ENCODE measurements at regions not wholly inside any gene's neighbourhood (a gene's known extent, or its start where the extent isn't known, plus 50 kb on each side); places are given as distances from the start of the nearest gene placed in this dataset.

- no peak for DNase-seq (ENCODE audit: low read depth)
These were observed 147.9 kb downstream of the IMPG2 start for GRCh38 chr3:101172516-101172915.

- no peak for DNase-seq (ENCODE audit: low read depth)
These were observed 148.6 kb downstream of the IMPG2 start for GRCh38 chr3:101171681-101172191.

GRCh38 chr3:101170806-101171558 is 149.4 kb downstream of the IMPG2 start:
- no peak for DNase-seq (ENCODE audit: low read depth)

GRCh38 chr3:101170062-101170771 is 150.2 kb downstream of the IMPG2 start:
- DNase-seq (ENCODE audit: low read depth) = no peak

- no peak for DNase-seq (ENCODE audit: low read depth)
These were observed 150.9 kb downstream of the IMPG2 start for GRCh38 chr3:101169516-101169915.

GRCh38 chr3:101167376-101167775 is 153.0 kb downstream of the IMPG2 start:
- no peak for DNase-seq (ENCODE audit: low read depth)

- no peak for DNase-seq (ENCODE audit: low read depth)
These were observed 154.2 kb downstream of the IMPG2 start for GRCh38 chr3:101166150-101166549.

- no peak for DNase-seq (ENCODE audit: low read depth)
These were observed 156.8 kb downstream of the IMPG2 start for GRCh38 chr3:101163554-101163953.

GRCh38 chr3:101159478-101159877 is 160.9 kb downstream of the IMPG2 start:
- no peak for DNase-seq (ENCODE audit: low read depth)

- no peak for DNase-seq (ENCODE audit: low read depth)
These were observed 162.0 kb downstream of the IMPG2 start for GRCh38 chr3:101158374-101158773.

GRCh38 chr3:101156787-101157345 is 163.5 kb downstream of the IMPG2 start:
- no peak for DNase-seq (ENCODE audit: low read depth)

- no peak for DNase-seq (ENCODE audit: low read depth)
These were observed 162.6 kb upstream of the ABI3BP start for GRCh38 chr3:101155825-101156224.

GRCh38 chr3:101154401-101154800 is 161.2 kb upstream of the ABI3BP start:
- DNase-seq (ENCODE audit: low read depth) = no peak

GRCh38 chr3:101151286-101151913 is 158.2 kb upstream of the ABI3BP start:
- DNase-seq (ENCODE audit: low read depth) = no peak

- DNase-seq (ENCODE audit: low read depth) = no peak
These were observed 157.3 kb upstream of the ABI3BP start for GRCh38 chr3:101150504-101150903.

- DNase-seq (ENCODE audit: low read depth) = no peak
These were observed 156.5 kb upstream of the ABI3BP start for GRCh38 chr3:101149707-101150106.

GRCh38 chr3:101149251-101149650 is 156.0 kb upstream of the ABI3BP start:
- no peak for DNase-seq (ENCODE audit: low read depth)

- no peak for DNase-seq (ENCODE audit: low read depth)
These were observed 154.8 kb upstream of the ABI3BP start for GRCh38 chr3:101148001-101148400.

- DNase-seq (ENCODE audit: low read depth) = no peak
These were observed 153.7 kb upstream of the ABI3BP start for GRCh38 chr3:101146946-101147345.

GRCh38 chr3:101144105-101144504 is 150.9 kb upstream of the ABI3BP start:
- no peak for DNase-seq (ENCODE audit: low read depth)

GRCh38 chr3:101143012-101143411 is 149.8 kb upstream of the ABI3BP start:
- DNase-seq (ENCODE audit: low read depth) = no peak

GRCh38 chr3:101142160-101142559 is 148.9 kb upstream of the ABI3BP start:
- no peak for DNase-seq (ENCODE audit: low read depth)

- no peak for DNase-seq (ENCODE audit: low read depth)
These were observed 147.9 kb upstream of the ABI3BP start for GRCh38 chr3:101141135-101141534.
